ENCODE measurements at regions not wholly inside any gene's neighbourhood (a gene's known extent, or its start where the extent isn't known, plus 50 kb on each side); places are given as distances from the start of the nearest gene placed in this dataset.

GRCh38 chr11:112719736-112720525 lies 241.3 kb upstream of the NCAM1 start:
- Histone ChIP-seq H3K9ac (ENCODE audit: insufficient read depth, low read depth, low read length) (no peak overlapping the region), H3K36me3 (replicated peaks in 1 of 2; ENCODE audit: control insufficient read depth in 1 of 2, insufficient read depth in 2 of 2, low read length in 2 of 2) (no peaks in the 10 kb centered on the region), H3K4me2 (ENCODE audit: low read depth, low read length) (no peak overlapping the region), H4K20me1 (ENCODE audit: insufficient read depth, low read length) (no peaks in the 10 kb centered on the region), H3K4me1 (ENCODE audit: insufficient read depth, low read length) (no peaks in the 10 kb centered on the region), H3K9me3 (ENCODE audit: low read length) (no peaks in the 10 kb centered on the region), H3K79me2 (ENCODE audit: insufficient read depth, low read length) (no peaks in the 10 kb centered on the region), H3K27me3 (ENCODE audit: control insufficient read depth in 1 of 2, insufficient read depth in 2 of 2, low read length in 2 of 2) (peaks cover 0 to 3% of the 10 kb centered on the region in 2 experiments; a peak in 2 of 5 replicates), H2AFZ (ENCODE audit: low read length) (no peak overlapping the region), H3K27ac (ENCODE audit: extremely low read length, insufficient read depth, low read length) (no peak overlapping the region), H3K4me3 (replicated peaks in 1 of 3; ENCODE audit: insufficient read depth in 1 of 3, low read depth in 2 of 3, low read length in 3 of 3) (no peak overlapping the region)
- in situ Hi-C loops (cut with HindIII; ENCODE audit: extremely low pct_ligation_motif_present, low pct_unique_long_range_greater_than_20kb) (no loop called here), intact Hi-C loops (cut with micrococcal nuclease; ENCODE audit: unreplicated experiment) (no loop called here)
- ATAC-seq (no peak), DNase-seq (ENCODE audit: low spot score) (no peak), FAIRE-seq (no peak)
- BruUV-seq (replicated peaks) = no TSS peak
- POLR2A ChIA-PET = interaction anchor here (0.6 kb wide), 1 partner anchor 29 kb away, joined by 3 read pairs; no protein-coding TSS in a partner anchor
- CTCF ChIA-PET (ENCODE audit: low intra/inter-chr PET ratio, low total read pairs) = no interaction called here
- 41% methylated on average over 11 of the region's 11 CpGs for WGBS (ENCODE audit: low lambda C conversion rate)
- TF ChIP-seq ZNF121 (CRISPR knock-in tag; IDR thresholded peaks at IDR 0.05) (no peak), ZNF256 (CRISPR knock-in tag; conservative IDR thresholded peaks at IDR 0.05) (no peak), HINFP (CRISPR knock-in tag; IDR thresholded peaks at IDR 0.05; ENCODE audit: low read depth) (no peak), ZNF180 (CRISPR knock-in tag; IDR thresholded peaks at IDR 0.05; ENCODE audit: borderline replicate concordance, low read depth) (no peak), ZNF737 (CRISPR knock-in tag; IDR thresholded peaks at IDR 0.05; ENCODE audit: borderline replicate concordance) (no peak), MXD3 (CRISPR knock-in tag; IDR thresholded peaks at IDR 0.05) (no peak), ZNF451 (CRISPR knock-in tag; IDR thresholded peaks at IDR 0.05) (no peak), TBX2 (CRISPR knock-in tag; IDR thresholded peaks at IDR 0.05; ENCODE audit: borderline replicate concordance) (no peak), THAP8 (CRISPR knock-in tag; IDR thresholded peaks at IDR 0.05; ENCODE audit: borderline replicate concordance) (no peak), ZNF891 (CRISPR knock-in tag; IDR thresholded peaks at IDR 0.05) (no peak)
- TF ChIP-seq, protein P1, sequence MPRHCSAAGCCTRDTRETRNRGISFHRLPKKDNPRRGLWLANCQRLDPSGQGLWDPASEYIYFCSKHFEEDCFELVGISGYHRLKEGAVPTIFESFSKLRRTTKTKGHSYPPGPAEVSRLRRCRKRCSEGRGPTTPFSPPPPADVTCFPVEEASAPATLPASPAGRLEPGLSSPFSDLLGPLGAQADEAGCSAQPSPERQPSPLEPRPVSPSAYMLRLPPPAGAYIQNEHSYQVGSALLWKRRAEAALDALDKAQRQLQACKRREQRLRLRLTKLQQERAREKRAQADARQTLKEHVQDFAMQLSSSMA (CRISPR knock-in tag; IDR thresholded peaks at IDR 0.05) = no peak
- TF ChIP-seq, protein P2, sequence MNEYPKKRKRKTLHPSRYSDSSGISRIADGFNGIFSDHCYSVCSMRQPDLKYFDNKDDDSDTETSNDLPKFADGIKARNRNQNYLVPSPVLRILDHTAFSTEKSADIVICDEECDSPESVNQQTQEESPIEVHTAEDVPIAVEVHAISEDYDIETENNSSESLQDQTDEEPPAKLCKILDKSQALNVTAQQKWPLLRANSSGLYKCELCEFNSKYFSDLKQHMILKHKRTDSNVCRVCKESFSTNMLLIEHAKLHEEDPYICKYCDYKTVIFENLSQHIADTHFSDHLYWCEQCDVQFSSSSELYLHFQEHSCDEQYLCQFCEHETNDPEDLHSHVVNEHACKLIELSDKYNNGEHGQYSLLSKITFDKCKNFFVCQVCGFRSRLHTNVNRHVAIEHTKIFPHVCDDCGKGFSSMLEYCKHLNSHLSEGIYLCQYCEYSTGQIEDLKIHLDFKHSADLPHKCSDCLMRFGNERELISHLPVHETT (CRISPR knock-in tag; conservative IDR thresholded peaks at IDR 0.05) = no peak
- TF ChIP-seq, protein P3, sequence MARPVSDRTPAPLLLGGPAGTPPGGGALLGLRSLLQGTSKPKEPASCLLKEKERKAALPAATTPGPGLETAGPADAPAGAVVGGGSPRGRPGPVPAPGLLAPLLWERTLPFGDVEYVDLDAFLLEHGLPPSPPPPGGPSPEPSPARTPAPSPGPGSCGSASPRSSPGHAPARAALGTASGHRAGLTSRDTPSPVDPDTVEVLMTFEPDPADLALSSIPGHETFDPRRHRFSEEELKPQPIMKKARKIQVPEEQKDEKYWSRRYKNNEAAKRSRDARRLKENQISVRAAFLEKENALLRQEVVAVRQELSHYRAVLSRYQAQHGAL (CRISPR knock-in tag; IDR thresholded peaks at IDR 0.05; ENCODE audit: not compliant biosample characterization) = no peak

Measured in HepG2 (cell line).